HG02973 (cell line): ENCODE measurements at regions not wholly inside any gene's neighbourhood (a gene's known extent, or its start where the extent isn't known, plus 50 kb on each side); places are given as distances from the start of the nearest gene placed in this dataset.
"Not testable (repeated sequence)": the region's sequence is repeated elsewhere in the genome, so short reads cannot be mapped to it uniquely, and the experiment has no call there.

Experiments
- ATAC-seq: cut with Tn5 transposase; IDR thresholded peaks from one replicate; pipeline ENCODE4 v1.9.1; 2021; ENCODE audit warnings: moderate library complexity; ENCODE audit not compliant: unreplicated experiment

GRCh38 chr14:66242001-66242400, 244.2 kb upstream of the CCDC196 start:
- ATAC-seq, result no peak

- no peak for ATAC-seq
These were observed 241.3 kb upstream of the CCDC196 start for GRCh38 chr14:66244834-66245233.

GRCh38 chr14:66247662-66248193, 238.4 kb upstream of the CCDC196 start:
- no peak for ATAC-seq

- no peak for ATAC-seq
These were observed 237.9 kb upstream of the CCDC196 start for GRCh38 chr14:66248256-66248655.

GRCh38 chr14:66249544-66249943, 236.6 kb upstream of the CCDC196 start:
- ATAC-seq, result no peak

- no peak for ATAC-seq
These were observed 232.1 kb upstream of the CCDC196 start for GRCh38 chr14:66254038-66254437.

- ATAC-seq, result no peak
These were observed 217.3 kb upstream of the CCDC196 start for GRCh38 chr14:66268802-66269334.

- no peak for ATAC-seq
These were observed 213.9 kb upstream of the CCDC196 start for GRCh38 chr14:66272221-66272620.

GRCh38 chr14:66273261-66273832, 212.8 kb upstream of the CCDC196 start:
- ATAC-seq, result no peak

- ATAC-seq, result not testable (repeated sequence)
These were observed 207.8 kb upstream of the CCDC196 start for GRCh38 chr14:66278418-66278817.

- ATAC-seq, result no peak
These were observed 205.0 kb upstream of the CCDC196 start for GRCh38 chr14:66281036-66281776.

- no peak for ATAC-seq
These were observed 201.8 kb upstream of the CCDC196 start for GRCh38 chr14:66284346-66284745.

- no peak for ATAC-seq
These were observed 197.7 kb upstream of the CCDC196 start for GRCh38 chr14:66288511-66288910.

GRCh38 chr14:66291756-66292155, 194.4 kb upstream of the CCDC196 start:
- ATAC-seq, result no peak

- ATAC-seq, result no peak
These were observed 192.6 kb upstream of the CCDC196 start for GRCh38 chr14:66293533-66294105.

- no peak for ATAC-seq
These were observed 190.8 kb upstream of the CCDC196 start for GRCh38 chr14:66295386-66295785.

- no peak for ATAC-seq
These were observed 185.3 kb upstream of the CCDC196 start for GRCh38 chr14:66300886-66301285.

- no peak for ATAC-seq
These were observed 180.1 kb upstream of the CCDC196 start for GRCh38 chr14:66306101-66306500.

- no peak for ATAC-seq
These were observed 175.1 kb upstream of the CCDC196 start for GRCh38 chr14:66311058-66311457.

GRCh38 chr14:66311990-66312389, 174.2 kb upstream of the CCDC196 start:
- ATAC-seq, result no peak

GRCh38 chr14:66312451-66312850, 173.7 kb upstream of the CCDC196 start:
- ATAC-seq, result no peak

- no peak for ATAC-seq
These were observed 171.1 kb upstream of the CCDC196 start for GRCh38 chr14:66315098-66315497.
